Left renal pelvis (tissue), 4 donors: ENCODE measurements at regions not wholly inside any gene's neighbourhood (a gene's known extent, or its start where the extent isn't known, plus 50 kb on each side); places are given as distances from the start of the nearest gene placed in this dataset.

Source experiments
- DNase-seq, 4 donors: peaks; one replicate each; pipeline ENCODE4 v3.0.0-alpha.2; 2013; ENCODE audit warnings: low read depth in 4 of 4, low spot score in 3 of 4

DNA sequence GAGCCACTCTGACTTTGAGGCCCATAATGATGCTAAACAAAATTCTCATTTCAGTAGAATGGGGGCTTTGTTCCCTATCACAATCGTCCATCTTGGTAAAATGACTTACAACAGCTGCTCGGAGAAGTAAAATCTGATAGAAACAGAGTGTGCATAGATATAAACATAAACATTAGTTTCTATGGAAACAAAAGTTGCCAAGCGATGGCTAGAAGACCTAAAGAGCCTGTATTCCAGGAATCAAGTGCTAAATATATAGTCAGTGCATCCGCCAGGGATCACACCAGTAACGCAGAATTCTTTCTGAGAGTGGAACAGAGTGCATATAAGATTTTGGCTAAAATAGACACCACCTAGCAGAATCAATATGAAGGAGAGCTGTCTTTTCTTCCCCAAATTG, 91.2 kb upstream of the KAZN start:
- peak in 1 of 4 donors; percentile 34 for DNase-seq

DNA sequence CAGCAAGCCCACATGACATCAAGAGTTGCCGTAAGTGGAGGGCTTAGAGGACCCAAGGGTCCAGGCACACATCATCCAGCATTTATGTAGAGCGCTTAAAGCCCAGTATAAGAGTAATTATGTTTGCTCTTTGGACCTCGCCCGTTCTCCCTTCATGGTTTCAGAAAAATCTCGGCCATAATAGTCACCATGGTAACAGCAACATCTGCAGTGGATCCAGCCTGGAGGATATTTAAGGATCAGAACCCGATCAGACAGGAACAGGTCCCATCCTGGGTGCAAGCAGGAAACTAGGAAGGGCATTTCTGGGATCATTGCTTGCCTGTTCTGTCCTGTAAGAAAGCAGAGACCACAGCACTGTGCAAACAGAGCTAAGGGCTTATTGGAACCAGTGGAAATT, 89.9 kb upstream of the KAZN start:
- DNase-seq, result no peak

DNA sequence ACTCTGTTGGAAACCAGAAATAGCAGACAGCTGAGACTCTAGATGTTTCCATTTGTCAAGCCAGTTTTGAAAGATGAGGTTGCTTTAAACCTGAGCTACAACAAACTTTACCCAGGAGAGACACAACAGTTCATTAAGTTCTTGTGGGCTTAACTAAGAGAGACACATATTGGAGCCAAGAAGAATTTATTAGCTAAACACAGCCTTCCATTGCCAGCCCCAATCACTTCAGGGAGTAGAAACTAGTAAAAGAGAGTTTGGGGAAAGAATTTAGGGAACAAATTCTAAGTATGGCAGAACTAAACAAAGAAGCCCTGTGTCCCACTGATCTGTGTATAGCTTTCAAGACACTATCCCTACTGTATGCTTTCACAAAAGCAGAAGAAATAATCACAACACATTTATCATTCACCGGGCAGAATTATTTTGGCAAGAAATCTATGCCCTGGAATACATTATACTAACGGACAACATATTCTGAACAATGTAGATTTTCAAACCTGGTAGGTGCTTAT, 87.3 kb upstream of the KAZN start:
- no peak for DNase-seq

DNA sequence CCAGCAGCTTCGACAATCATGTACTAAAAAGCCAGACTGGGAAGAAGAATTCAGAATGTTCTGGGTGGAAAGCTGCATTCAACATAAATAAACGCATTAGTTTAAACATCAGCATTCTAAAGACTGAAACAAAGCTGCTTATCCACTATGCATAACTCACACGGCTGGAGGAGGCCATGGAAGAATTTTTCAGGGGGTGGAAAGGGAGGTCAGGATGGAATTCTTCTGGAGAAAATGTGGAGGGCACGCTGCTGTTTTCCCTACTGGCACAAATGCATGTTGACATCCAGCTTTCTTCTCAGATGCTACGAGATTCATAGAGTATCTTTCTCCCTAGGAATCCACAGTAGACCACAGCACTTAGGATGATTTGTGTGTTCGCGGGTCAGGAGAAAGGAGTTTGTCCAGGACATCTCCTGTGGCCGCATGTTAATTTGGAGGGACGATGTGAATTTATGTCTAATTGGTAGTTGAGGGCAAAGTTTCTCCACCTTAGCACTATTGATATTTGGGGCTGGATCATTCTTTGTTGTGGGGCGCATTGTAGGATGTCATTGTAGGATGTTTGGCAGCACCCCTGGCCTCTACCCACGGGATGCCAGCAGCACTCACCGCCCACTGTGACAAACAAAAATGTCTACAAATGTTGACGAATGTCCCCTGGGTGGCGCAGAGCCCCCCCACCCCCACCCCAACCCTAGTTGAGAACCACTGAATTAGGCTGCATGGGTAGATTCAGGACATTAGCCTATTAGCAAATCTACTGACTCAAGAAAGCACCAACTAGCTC, 86.5 kb upstream of the KAZN start:
- no peak for DNase-seq

DNA sequence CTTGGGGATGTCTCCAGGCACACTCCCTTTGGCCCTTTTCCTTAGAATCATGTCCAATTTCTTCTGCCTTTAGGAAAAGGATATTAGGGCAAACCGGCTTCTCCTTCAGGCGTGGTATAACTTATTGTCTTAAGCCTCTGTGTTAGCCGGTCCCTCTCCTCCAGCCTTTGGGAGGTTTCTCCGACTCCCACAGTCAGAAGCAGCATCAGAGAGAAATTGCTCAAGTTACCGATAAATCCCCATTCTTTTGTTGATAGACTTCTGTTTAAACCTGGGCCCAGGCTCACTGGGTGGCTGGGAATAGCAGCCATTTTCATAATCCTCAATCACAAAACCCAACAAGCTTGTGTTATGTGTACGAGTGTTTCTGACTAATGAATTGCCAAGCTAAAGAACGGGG, 85.4 kb upstream of the KAZN start:
- DNase-seq, result no peak

DNA sequence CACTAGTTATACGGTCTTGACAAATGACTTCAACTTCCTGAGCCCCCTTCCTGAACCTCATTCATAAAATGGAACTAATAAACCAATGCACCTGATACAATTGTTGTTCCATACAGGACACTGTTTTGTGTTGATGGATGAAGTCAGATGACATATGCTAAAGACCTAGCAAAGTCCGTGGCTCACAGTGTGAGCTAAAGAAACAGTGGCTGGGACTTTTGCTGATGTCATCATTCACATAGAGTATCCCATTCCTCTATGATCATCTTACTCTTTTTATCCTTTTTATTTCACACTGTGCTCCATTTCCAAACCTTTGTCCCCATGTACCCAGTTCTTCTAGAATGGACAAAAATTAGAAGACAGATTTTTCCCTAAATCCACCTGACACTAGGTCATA, 83.7 kb upstream of the KAZN start:
- no peak for DNase-seq

DNA sequence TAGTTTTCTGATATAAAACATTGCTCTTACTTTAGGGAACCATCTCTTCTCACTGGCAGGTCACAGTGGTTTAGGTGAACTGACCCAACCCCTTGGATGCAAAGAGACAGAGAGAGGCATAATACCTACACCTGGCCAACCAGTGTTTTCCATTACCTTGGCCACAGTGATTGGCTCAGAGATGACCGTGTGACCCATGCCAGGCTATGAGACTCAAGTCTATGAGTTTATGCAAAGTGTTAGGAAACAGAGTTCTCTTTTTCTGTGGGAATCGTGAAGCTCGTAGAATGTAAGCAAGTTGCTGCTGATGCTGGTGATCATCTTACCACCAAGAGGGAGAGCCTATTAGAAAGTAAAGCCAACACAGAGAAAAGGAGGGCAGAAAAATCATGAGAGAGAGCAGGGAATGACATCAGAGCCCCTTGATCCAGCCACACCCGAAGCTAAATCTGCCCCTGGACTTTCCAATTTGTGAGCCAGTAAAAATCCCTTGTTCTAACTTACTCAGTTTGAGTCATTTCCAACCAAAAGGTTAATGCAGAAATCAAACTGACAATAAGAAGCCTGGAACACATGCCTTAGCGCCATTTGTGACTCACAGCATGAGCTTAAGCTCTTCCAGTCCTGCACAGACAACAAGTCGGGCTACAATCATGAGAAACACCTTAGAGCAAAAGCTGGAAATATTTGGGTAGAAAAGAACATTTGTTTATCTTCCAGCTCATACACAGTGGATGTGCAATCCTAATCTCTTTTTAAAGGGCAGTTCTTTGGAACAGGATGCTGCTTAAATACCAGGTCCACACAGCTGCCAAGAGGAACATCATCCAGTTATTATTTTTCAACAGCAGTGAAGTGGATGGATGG, 81.3 kb upstream of the KAZN start:
- no peak for DNase-seq

DNA sequence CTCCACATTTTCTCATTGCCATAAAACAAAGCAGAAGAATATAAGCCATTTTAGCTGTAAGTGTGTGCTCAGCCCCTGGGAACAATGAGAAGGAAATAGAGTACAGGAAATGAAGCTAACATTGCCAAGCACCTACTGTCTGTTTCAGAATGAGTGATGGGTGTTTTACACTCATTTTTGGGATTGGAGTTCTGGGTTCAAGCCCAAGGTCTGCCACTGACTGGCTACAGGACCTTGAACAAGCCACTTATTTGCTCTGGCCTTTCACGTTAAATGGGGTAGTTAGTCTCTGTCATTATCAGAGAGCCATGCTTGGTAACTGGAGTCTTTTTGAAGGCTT, 80.7 kb upstream of the KAZN start:
- DNase-seq, result no peak

DNA sequence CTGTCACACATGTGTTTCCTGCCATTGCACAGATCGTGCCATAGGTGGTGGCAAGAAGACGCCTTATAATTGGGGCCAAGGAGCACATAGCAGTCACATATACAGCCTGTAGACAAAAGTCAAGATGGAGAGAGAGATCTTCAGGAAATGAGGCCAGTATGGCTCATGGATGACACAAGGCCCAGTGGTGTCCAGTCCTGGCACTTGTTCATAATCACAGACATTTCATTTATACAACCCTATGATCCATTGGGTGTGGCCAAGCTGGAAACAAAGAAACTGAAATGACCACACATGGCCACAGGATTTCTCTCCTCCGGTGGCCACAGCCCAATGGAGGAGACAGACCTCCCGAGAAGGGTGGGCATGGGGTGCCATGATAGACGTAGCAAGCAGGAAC, 78.5 kb upstream of the KAZN start:
- DNase-seq, result no peak

DNA sequence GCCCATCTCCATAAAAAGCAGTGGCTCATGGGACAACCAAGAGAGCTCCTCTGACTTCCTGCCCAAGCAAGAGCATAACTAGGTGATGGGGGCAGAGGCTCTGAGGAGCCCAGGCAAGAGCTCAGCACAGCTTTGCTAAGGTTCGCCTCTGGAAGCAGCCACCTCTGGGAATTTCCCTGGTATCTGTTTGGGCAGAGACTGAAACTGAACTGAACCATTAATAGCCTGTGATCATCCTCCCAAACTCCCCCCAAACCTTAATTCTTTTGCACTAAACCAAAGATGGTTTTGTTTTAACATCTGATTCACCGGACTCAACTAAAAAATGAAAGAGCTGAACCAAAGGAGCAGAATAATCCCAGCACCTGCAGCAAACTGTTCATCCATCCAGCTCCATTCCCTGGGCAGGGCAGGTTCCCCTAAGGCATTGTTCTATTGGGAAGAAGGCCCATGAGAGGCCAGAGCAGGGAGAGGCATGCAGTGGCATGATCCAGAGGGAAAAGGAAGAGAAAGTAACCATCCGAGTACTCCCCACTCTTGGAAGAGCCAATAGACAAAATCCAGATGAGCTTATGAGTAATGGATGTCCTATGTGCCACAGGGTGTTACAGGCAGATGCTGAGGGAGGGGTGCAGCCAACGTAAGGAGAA, 77.8 kb upstream of the KAZN start:
- DNase-seq, result no peak

DNA sequence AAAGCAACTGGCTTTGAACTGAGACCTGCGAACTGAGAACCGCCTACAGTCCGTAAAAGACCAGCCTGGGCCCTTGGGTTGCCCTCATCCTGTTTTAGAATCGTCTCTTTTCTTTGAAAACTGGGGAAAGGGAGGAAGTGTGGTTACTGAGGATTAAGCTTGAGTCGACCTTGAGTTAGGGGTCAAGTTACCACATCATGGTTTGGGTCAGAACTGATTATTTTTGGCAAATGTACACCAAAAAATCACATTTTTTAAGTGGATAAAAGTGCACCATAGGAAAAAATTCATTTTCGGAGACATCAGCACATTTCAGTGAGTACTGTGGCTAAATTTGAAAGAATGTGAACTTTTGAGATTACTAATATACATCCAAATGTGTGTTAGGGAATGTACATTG, 76.9 kb upstream of the KAZN start:
- no peak for DNase-seq

DNA sequence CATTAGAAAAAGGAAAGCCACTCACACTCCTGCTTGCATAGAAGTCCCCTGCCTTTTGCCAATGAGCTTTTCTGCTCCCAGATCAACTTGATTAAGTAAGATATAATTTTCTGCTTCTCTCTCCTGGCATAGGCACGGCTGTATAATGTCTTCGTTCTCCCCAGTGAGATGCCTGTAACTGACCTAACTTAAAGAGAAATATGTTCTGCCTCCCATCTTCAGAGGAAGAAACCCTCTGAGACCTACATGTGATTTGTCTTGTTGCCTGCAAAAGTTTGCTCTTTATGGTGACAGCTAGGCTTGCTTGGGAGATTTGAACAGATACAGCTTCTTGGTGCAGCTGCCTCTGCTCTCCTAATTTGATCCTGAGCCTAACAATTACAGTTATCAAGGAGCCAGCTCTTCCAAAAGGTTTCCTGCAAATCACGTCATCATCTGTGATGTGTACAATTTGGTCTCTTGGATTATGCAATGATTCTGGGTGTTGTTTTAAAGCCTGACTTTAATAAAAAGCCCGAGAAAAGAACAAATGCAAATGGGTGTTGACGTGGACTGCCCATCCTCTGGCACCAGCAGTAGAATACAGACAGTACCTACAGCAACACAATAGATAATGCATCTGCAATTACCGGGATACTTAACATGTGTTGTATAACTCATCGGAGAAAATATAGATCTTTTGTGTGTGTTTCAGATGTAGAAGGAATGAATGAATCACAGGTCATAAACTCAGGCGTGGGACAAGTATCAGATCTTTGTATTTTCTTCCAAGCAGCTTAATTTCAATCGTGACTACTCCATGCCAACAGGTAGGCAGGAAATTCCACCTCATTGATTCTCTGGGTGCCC, 76.2 kb upstream of the KAZN start:
- DNase-seq, result no peak

DNA sequence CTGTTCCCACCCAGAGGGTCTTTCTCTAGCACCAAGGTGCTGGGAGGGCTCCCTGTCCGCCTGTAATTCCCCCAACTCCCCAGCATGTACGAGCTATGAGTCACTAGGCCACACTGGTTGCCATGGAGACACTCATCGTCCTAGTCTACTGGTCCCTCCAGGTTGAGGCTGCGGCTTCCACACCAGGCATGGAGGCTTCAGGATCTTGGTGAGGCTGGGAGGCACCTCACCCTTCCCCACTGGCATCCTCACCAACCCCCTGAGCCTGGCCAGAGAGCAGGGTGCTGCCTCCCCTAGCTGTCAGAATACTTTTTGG, 75.6 kb upstream of the KAZN start:
- DNase-seq, result no peak

DNA sequence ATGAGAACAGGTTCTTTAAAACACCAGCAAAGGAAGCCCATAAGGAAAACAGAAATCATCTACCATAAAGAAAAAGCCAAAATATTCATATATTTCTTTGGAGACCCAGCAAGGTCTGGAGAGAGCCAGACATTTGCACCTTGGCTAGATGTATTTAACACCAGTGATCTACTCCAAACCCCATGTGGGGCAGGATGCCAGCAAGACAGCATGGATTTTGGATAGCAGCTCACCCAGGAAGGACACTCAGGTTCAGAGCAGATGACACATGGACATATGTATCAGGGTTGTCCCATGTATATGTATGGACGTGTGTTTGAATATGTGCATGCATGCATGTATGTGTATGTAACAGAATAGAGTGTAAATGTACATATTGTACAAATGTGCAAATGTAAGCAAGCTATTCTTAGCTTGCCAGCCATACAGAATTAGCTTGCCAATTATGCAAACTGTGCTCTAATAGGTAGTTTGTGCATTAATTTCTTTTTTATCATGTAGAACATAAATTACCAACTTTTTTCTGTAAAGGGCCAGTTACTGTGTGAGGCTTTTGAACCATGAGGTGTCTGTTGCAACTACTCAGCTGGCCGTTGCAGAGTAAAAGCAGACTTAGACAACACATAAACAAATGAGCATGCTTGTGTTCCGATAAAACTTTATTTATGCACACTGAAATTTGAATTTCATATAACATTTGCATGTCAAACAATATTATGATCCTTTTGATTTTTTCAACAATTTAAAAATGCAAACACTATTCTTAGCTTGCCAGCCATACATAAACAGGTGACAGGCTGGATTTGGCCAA, 73.5 kb upstream of the KAZN start:
- DNase-seq, result no peak

DNA sequence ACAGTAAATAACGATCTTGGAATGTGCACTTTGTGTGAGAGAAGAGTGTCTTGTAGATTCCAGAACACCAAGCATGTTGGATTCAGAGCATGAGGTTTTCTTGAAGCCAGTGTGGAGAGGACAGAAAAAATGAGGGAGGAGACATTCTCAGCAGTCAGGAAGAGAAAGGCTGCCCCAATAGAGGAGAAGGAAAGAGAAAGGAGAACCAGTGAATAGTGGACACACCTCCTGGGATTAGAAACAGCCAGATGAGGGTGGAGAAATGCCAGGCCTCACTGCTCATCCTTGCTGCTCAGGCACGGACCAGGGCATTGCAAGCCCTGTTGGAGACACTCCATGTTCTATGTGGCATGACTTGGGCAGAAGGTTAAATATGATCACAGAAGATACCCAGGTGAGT, 69.0 kb upstream of the KAZN start:
- no peak for DNase-seq

DNA sequence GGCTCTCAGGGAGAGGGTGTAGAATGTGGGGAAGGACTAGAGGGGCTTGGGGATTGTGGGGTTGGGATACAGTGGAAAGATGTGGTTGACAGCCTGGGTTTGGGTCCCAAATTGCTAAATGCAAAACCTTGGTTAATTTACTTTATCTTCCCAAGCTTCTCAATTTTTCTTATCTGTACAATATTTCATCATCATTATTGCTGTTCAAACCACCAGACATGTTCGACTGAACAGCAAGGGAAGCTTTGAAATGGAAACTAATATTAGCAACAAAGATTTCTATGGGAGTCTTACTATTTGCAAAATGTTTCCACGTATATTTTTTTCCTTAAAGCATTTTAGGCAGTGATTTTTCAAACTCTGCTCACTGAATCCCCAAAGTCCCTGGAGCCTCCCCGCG, 67.0 kb upstream of the KAZN start:
- DNase-seq, result no peak

DNA sequence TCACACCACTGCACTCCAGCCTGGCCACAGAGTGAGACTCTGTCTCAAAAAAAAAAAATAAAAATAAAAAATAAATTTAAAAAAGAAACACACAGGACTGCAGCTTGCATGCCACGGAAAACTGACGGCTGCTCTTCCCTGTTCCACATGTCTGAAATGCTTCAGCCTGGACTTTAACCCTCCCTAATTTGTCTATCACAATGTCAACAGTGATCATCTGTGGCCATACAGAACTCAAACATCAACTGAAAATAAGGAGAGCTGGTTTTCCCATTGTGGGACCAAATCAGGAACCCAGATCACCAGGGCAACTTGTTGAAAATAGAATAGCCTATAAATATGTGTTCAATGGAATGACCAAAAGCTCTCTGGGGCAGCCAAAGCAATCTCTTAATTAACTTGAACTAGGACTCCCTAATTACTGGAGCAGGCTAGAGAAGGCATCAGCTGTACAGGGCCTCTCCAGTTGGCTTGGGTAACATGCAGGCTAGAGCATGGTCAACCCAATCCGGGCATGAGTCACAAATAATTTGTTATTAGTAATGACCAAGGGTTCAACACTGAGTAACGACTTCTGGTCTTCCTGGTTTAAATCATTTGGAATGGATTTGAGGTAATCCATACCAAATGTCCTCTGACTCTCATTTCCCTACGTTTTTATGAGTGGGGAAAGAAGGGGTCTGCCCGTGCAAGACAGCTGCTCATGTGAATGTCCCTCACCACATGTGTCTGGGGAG, 62.7 kb upstream of the KAZN start:
- DNase-seq, result no peak

DNA sequence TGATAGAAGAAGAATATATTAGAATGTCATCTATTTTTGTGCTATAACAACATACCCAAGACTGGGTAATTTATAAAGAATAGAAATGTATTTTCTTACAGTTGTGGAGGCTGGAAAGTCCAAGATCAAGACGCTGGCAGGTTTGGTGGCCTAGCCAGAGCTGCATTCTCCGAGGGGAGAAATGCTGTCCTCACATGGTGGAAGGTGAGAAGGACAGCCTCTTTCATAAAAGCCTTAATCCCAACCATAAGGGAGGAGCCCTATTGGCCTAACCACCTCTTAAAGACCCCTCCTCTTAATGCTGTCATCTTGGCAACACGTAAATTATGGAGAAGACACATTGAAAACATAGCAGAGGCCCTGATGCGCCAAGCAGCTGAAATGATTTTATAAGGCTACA, 60.1 kb upstream of the KAZN start:
- no peak for DNase-seq

DNA sequence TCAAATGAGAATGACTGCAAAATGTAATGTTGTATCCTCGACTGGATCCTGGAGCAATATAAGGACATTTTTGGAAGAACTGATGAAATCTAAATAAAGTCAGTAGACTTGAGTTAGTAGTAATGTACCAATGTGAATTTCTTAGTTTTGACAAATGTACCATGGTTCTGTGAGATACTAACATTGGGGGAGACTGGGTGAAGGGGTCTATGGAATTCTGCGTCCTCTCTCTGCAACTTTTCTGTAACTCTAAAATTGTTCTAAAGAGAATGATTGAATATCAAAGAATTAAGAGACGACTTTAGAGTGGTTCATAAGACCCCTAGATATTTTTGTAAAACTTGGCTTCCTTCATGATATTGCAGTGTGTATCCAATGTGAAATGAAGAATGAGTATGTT, 59.2 kb upstream of the KAZN start:
- no peak for DNase-seq
